Epithelial cell of proximal tubule (primary cell): ENCODE measurements at regions not wholly inside any gene's neighbourhood (a gene's known extent, or its start where the extent isn't known, plus 50 kb on each side); places are given as distances from the start of the nearest gene placed in this dataset.
"Not testable (repeated sequence)": the region's sequence is repeated elsewhere in the genome, so short reads cannot be mapped to it uniquely, and the experiment has no call there.

Experiments
- DNase-seq: peaks from one replicate; pipeline ENCODE4 v3.0.0-alpha.2; 2011; ENCODE audit warnings: low read depth
- H3K4me3 ChIP-seq: 2 replicates; pipeline ENCODE4 v1.5.1; 2011; ENCODE audit warnings: low read depth, mild to moderate bottlenecking, low read length

DNA sequence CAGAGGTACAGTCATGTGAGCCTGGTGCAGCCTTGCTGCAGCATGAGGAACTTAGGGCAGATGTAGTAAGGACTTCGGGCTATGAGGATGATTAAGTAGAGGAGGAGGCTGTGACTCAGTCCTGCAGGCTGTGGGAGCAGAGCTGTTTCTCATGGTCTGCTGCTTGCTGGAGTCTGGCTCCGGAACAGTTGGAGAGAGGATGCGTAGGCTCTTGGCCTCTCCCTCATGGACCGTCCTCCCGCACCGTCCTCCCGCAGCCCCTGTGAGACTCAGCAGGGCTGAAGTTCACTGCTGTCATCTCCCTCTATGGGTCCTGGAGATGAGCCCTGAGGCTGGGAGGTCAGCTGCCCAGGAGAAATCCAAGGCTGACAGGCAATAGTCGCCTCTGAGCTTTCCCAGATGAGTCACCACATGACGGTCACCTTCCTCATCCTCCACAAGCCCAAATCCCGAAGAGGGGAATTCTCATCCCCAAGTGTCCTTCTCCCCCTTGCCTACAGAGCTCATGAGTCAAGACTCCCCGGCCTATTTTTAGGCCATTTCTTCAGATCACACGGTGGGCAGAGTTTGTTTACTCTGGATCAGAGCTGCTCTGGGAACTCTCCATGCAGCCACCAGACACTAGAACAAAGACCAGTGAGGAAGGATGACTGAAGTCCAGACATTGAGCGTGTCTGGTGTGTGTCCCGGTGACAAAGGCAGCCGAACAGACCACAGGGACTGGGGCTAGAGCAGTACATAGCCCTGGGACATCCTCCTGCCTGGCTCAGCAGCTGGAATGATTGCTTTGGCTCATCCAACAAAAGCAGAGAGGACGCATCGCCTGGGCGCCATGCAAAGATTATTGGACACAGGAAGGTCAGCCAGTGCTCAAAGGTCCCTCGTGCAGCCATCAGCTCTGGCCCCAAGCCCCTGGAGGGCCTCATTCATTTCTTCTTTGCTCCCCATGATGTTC is 134.5 kb downstream of the NPIPB11 start:
- peak; percentile 77 for DNase-seq
- H3K4me3 ChIP-seq: not testable (repeated sequence)

DNA sequence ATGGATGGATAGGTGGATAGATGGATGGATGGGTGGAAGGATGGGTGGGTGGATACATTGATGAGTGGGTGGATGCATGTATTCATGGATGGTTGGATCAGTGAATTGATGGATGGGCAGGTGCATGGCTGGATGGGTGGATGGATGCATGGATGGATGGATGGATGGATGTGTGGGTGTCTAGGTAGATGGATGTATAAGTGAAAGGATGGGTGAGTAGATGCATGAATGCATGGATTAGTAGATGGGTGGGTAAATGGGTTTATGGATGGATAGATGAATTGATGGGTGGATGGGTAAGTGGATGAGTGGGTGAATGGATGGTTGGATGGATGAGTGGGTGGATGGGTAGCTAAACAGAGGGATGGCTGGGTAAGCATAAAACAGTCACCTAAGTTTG is 135.6 kb downstream of the NPIPB11 start:
- not testable (repeated sequence) for H3K4me3 ChIP-seq, DNase-seq

- DNase-seq, H3K4me3 ChIP-seq: not testable (repeated sequence)
These were observed 136.5 kb downstream of the NPIPB11 start for GRCh38 chr16:29270033-29270432.

- not testable (repeated sequence) for H3K4me3 ChIP-seq
- DNase-seq: peak; percentile 77
These were observed 137.2 kb downstream of the NPIPB11 start for GRCh38 chr16:29269192-29269811.

DNA sequence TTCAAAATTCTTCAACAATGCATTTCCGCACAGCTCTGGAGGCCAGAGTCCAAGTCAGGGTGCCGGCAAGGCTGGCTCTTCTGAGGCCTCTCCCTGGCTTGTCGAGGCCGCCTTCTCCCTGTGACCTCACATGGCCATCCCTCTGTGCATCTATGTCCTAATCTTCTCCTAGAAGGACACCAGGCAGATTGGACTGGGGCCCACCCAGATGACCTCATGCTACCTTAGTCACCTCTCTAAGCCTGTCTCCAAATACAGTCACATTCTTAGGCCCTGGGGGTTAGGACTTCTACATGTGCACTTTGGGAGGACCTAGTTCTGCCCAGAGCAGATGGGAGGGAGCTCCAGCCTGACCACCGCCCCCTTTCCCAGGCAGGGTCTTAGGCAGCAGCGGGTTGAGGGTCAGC is 137.7 kb downstream of the NPIPB11 start:
- not testable (repeated sequence) for H3K4me3 ChIP-seq
- DNase-seq: peak; percentile 73

- not testable (repeated sequence) for H3K4me3 ChIP-seq, DNase-seq
These were observed 138.2 kb downstream of the NPIPB11 start for GRCh38 chr16:29268348-29268747.

- DNase-seq: not testable (repeated sequence)
These were observed 138.6 kb downstream of the NPIPB11 start for GRCh38 chr16:29267891-29268290.

GRCh38 chr16:29267055-29267619 is 139.4 kb downstream of the NPIPB11 start:
- not testable (repeated sequence) for DNase-seq, H3K4me3 ChIP-seq

More at GRCh38 chr16:29267891-29268290, 138.6 kb downstream of the NPIPB11 start:
- not testable (repeated sequence) for H3K4me3 ChIP-seq

DNA sequence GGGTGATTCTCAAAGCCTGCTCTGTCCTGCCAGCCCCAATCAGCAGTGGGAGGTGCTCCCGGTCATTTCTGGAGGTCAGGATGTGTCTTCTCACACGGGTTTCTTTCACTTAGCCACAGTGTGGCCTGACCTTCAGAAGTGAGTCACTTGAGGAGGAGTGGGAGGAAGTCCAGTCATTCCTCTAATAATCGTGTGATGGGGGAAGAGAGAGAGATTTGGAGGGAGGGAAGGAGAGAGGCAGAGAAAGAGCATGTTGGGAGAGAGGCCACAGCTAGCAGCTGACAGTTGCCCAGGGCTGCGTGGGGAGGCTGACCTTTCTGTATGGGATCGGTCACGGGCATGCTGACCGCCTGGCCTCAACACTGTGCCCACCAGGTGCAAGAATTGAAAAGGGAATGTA is 139.9 kb downstream of the NPIPB11 start:
- DNase-seq, H3K4me3 ChIP-seq: not testable (repeated sequence)

DNA sequence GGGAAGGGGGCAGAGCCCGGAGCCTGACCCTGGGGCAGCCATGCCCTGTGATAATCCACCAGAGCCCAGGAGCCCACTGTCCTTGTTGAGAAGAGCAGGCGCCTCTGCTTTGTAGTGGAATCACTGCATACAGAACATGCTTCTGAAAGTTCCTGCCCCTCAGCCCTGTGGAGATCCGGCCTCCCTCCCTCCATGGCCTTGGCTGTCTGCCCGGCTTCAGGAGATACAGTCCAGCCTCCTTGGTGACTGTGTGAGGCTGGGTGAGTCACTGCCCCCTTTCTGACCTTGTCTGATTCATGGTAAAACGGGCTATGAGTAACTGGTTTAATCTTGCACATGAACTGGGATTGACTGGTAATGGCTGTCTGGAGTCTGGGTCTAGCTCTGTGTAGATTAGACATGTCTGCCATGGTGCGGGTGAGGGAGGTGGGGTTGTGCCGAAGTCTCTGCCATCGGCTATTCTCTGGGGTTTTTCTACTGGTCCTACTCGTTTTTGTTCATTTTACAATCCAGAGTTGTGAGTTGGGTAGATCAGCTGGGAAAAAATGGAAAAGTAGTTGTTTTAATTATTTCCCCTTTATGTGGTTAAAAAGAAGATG is 141.2 kb downstream of the NPIPB11 start:
- H3K4me3 ChIP-seq: peak overlapping the region; percentile 21
- DNase-seq: peak; percentile 60

- H3K4me3 ChIP-seq, DNase-seq: not testable (repeated sequence)
These were observed 142.3 kb downstream of the NPIPB11 start for GRCh38 chr16:29264080-29264837.

GRCh38 chr16:29262725-29263124 is 143.8 kb downstream of the NPIPB11 start:
- H3K4me3 ChIP-seq, DNase-seq: not testable (repeated sequence)

DNA sequence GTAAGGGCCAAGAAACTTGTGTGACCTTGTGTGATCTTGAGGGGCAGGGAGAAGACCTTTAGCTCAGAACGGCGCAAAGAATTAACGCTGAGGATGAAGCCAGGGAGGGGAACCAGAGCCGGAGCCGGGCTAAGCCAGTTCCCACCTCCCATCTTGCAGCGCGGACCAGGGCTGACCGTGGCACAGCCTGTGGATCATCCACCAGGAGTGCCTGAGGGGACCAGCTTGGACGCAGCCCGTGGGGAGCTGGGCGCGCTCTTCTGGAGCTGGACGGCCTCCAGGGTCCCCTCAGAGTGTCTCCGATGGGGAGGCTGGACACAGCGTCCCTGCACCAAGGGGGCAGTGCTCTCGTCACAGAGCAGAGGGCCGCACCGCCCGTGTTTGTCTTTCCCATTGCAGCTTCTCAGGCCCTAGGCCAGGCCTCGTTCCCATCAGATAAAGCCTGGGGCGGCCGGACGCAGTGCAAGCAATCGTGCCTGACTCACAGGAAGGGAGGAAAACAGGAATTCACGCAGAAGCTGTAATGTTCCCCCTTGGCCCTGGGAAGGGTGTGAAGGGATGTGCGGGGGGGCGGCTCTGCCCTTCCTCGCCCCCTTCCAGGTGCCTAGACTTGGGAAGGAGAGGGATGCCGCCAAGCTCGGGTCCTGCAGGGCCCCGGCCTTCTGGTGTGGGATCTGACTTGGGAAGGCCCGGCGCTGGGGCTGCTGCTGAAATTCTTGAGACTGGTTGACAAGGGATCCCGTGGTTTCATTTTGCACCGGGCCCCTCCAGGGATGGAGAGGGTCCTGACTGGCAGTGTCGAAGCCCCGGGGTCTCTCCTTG is 144.9 kb downstream of the NPIPB11 start:
- H3K4me3 ChIP-seq, DNase-seq: not testable (repeated sequence)

- not testable (repeated sequence) for H3K4me3 ChIP-seq, DNase-seq
These were observed 145.7 kb downstream of the NPIPB11 start for GRCh38 chr16:29260683-29261426.

GRCh38 chr16:29259635-29260457 is 146.7 kb downstream of the NPIPB11 start:
- not testable (repeated sequence) for DNase-seq, H3K4me3 ChIP-seq

DNA sequence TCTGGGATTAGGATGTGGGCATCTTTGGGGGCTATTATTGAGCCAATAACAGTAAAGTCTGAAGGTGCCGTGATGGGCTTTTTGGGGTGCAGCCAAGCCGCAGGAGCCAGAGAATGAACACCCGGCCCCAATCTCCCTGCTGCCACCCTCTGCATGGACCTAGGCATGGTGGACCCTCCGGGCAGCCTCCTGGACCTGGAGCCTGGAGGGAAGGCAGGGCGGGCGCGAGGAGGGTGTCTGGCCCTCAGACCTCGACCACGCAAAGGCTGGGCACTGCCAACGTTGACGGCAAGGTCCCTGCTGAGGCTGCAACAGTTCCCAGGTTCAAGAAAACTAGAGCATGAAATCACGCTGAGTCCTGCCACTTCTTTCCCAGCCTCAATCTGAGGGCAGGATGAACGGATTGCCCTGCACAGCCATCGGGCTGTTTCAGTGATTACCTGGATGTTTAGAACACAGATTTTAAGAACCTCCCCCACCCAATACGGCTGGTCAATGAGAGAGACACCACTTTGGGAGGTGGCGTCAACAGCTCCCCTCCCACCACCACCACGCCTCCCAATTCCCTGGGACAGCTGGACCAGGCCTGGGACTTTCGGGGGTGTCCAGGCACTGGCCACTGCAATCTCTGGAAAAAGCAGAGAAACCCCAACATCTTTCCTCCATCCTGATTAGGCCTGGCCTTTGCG is 147.4 kb downstream of the NPIPB11 start:
- not testable (repeated sequence) for DNase-seq, H3K4me3 ChIP-seq
